Right renal cortex interstitium (tissue), 3 donors: ENCODE measurements at regions not wholly inside any gene's neighbourhood (a gene's known extent, or its start where the extent isn't known, plus 50 kb on each side); places are given as distances from the start of the nearest gene placed in this dataset.

Source experiments
- DNase-seq, 3 donors: peaks; one replicate each; pipeline ENCODE4 v3.0.0-alpha.2; 2013; ENCODE audit warnings: low read depth in 3 of 3, low spot score in 2 of 3

GRCh38 chr6:108751282-108751681 is 96.9 kb upstream of the ARMC2 start:
- DNase-seq, result no peak

GRCh38 chr6:108751851-108752732 is 96.1 kb upstream of the ARMC2 start:
- no peak for DNase-seq

- no peak for DNase-seq
These were observed 95.3 kb upstream of the ARMC2 start for GRCh38 chr6:108752733-108753590.

GRCh38 chr6:108755257-108756240 is 92.7 kb upstream of the ARMC2 start:
- DNase-seq, result no peak

GRCh38 chr6:108757357-108757756 is 90.9 kb upstream of the ARMC2 start:
- no peak for DNase-seq

GRCh38 chr6:108758884-108759283 is 89.3 kb upstream of the ARMC2 start:
- no peak for DNase-seq

- no peak for DNase-seq
These were observed 87.8 kb upstream of the ARMC2 start for GRCh38 chr6:108760126-108761050.

GRCh38 chr6:108762394-108762793 is 85.8 kb upstream of the ARMC2 start:
- no peak for DNase-seq

- DNase-seq, result no peak
These were observed 84.2 kb upstream of the ARMC2 start for GRCh38 chr6:108763931-108764579.

GRCh38 chr6:108764580-108764950 is 83.7 kb upstream of the ARMC2 start:
- DNase-seq, result no peak

GRCh38 chr6:108765495-108765894 is 82.7 kb upstream of the ARMC2 start:
- DNase-seq, result no peak

- no peak for DNase-seq
These were observed 81.8 kb upstream of the ARMC2 start for GRCh38 chr6:108766419-108766818.

- no peak for DNase-seq
These were observed 81.3 kb upstream of the ARMC2 start for GRCh38 chr6:108766886-108767285.

- DNase-seq, result no peak
These were observed 80.6 kb upstream of the ARMC2 start for GRCh38 chr6:108767418-108768165.

GRCh38 chr6:108768166-108768555 is 80.1 kb upstream of the ARMC2 start:
- DNase-seq, result no peak

- no peak for DNase-seq
These were observed 79.3 kb upstream of the ARMC2 start for GRCh38 chr6:108768792-108769524.

- DNase-seq, result no peak
These were observed 76.8 kb upstream of the ARMC2 start for GRCh38 chr6:108771421-108771820.

- no peak for DNase-seq
These were observed 73.7 kb upstream of the ARMC2 start for GRCh38 chr6:108774555-108774954.
